ENCODE measurements at regions not wholly inside any gene's neighbourhood (a gene's known extent, or its start where the extent isn't known, plus 50 kb on each side); places are given as distances from the start of the nearest gene placed in this dataset.

GRCh38 chr13:77412860-77413259, 86.0 kb upstream of the MYCBP2 start:
- TF ChIP-seq CTCF (IDR thresholded peaks at IDR 0.05): no peak
- TF ChIP-seq POLR2A (IDR thresholded peaks at IDR 0.05): no peak

All from adrenal gland (tissue), 5 donors.